Left ventricle myocardium inferior (tissue), 1 donor: ENCODE measurements at regions not wholly inside any gene's neighbourhood (a gene's known extent, or its start where the extent isn't known, plus 50 kb on each side); places are given as distances from the start of the nearest gene placed in this dataset.

Source experiments
- DNase-seq: peaks from one replicate; pipeline ENCODE4 v3.0.0-alpha.2; 2020
- H3K27ac ChIP-seq: fragments of 200-600 bp; replicated peaks from 2 replicates; pipeline ENCODE4 v1.8.0; 2021
- H3K27me3 ChIP-seq: fragments of 200-600 bp; 2 replicates; pipeline ENCODE4 v1.8.0; 2021; ENCODE audit warnings: low read depth
- H3K36me3 ChIP-seq: fragments of 200-600 bp; 2 replicates; pipeline ENCODE4 v1.8.0; 2021
- H3K4me1 ChIP-seq: fragments of 200-600 bp; 2 replicates; pipeline ENCODE4 v1.8.0; 2021
- H3K4me3 ChIP-seq: fragments of 200-600 bp; 2 replicates; pipeline ENCODE4 v1.8.0; 2021; ENCODE audit warnings: mild to moderate bottlenecking, moderate library complexity
- H3K9me3 ChIP-seq: fragments of 200-600 bp; replicated peaks from 2 replicates; pipeline ENCODE4 v1.8.0; 2021
- intact Hi-C: fragments of 100-400 bp; cut with micrococcal nuclease; formaldehyde crosslinking; loops from one replicate; pipeline ENCODE4 v1.11.0; 2022
- TF ChIP-seq, protein P1 (sequence below): fragments of 200-600 bp; IDR thresholded peaks from 2 replicates; pipeline ENCODE4 v1.8.0; 2021; ENCODE audit warnings: antibody characterized with exemption, mild to moderate bottlenecking, borderline replicate concordance
- donor health status: DM: no; HTN: yes; CAD: no; lungs with severe emphysema.

DNA sequence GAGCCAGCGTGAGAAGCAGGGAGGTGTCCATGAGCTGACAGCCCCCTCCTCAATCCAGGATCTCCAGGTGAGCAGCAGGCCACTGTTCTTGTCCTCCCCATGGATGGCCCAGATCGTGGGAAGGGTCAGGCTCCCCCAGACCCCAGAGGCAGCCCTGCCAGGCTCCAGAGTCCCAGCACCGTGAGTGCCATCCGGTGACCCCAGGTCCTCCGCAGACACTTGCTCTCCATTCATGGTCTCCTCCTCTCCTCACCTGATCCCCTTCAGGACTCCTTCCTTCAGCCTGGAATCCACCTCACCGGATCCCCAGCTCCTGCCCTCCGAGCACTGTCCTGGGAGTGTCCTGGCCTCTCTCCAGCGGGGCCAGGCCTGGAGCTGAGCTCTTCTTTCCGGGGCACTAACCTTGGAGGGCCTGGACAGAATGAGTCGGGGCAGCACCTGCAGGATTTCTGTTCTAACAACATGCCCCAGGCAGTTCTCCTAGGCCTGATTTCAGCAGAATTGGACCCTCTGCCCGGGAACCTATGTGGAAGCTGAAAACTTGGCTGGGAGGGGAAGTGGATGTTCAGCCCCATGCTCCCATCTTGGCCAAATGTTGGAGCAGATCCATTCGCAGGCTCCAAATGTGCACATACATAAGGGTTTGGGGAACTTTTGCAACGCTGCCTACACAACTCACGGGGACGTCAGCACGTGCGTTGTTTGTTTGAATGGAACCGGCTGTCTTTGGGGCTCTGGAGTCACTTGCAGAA is 341.6 kb upstream of the SFSWAP start:
- H3K27me3 ChIP-seq = peaks cover 38% of the 10 kb centered on the region
- intact Hi-C loops = no loop called here
- H3K9me3 ChIP-seq = no peaks in the 10 kb centered on the region
- peak; percentile 2 for DNase-seq
- H3K4me3 ChIP-seq = no peak overlapping the region
- no peaks in the 10 kb centered on the region for H3K36me3 ChIP-seq
- TF ChIP-seq, protein P1, sequence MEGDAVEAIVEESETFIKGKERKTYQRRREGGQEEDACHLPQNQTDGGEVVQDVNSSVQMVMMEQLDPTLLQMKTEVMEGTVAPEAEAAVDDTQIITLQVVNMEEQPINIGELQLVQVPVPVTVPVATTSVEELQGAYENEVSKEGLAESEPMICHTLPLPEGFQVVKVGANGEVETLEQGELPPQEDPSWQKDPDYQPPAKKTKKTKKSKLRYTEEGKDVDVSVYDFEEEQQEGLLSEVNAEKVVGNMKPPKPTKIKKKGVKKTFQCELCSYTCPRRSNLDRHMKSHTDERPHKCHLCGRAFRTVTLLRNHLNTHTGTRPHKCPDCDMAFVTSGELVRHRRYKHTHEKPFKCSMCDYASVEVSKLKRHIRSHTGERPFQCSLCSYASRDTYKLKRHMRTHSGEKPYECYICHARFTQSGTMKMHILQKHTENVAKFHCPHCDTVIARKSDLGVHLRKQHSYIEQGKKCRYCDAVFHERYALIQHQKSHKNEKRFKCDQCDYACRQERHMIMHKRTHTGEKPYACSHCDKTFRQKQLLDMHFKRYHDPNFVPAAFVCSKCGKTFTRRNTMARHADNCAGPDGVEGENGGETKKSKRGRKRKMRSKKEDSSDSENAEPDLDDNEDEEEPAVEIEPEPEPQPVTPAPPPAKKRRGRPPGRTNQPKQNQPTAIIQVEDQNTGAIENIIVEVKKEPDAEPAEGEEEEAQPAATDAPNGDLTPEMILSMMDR = no peak
- H3K27ac ChIP-seq = no peak overlapping the region
- H3K4me1 ChIP-seq = no peaks in the 10 kb centered on the region

DNA sequence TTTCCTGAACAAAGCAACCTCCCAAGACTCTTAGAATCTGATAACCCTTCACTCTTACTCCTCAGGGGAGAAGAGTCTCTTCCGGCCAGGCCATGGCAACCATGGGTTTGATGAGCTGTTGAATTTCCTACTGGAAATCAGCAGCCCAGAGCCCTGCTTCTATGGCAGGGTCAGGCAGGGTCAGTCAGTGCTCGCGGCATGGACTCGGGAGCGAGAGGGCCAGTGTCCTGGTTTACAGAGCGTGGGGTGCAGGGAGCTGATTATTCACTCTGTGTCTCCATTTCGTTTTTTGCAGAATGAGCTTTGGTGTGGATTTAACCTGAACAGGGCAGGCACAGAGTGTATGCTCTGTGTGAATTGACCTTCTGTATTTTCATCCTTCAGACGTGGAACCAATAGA is 340.6 kb upstream of the SFSWAP start:
- intact Hi-C loops = no loop called here
- Histone ChIP-seq H3K27me3 (peaks cover 28% of the 10 kb centered on the region), H3K36me3 (no peaks in the 10 kb centered on the region), H3K27ac (no peak overlapping the region), H3K4me3 (no peak overlapping the region), H3K4me1 (no peaks in the 10 kb centered on the region), H3K9me3 (no peaks in the 10 kb centered on the region)
- TF ChIP-seq, protein P1 = no peak
- DNase-seq = no peak

DNA sequence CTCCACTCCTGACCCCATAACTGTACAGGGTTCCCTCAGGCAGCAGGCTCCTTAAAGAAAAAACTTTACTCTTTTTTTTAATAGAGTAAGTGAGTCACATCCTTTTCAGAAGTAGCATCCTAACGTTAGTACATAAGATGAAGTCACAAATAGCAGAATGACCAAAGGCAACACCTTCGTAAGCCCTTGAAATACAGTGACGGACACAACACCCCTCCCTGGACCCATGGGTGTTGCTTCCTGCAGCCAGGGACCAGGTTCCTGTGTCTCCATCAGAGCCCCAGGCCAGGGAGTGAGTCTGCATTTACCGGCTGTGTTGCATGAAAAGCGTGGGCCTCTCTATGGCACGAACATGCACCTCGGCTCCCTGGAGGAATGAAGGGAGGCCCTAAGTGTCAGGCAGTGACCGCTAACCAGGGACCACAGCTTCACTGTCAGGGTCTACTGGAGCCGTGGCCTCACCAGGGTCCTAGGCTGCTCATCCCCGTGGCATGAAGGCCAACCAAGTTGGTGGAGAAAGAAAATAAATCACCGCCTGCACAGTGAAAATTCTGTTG is 340.0 kb upstream of the SFSWAP start:
- no peak for DNase-seq
- TF ChIP-seq, protein P1 = no peak
- no peaks in the 10 kb centered on the region for H3K4me1 ChIP-seq
- peaks cover 25% of the 10 kb centered on the region for H3K27me3 ChIP-seq
- H3K27ac ChIP-seq = no peak overlapping the region
- no peaks in the 10 kb centered on the region for H3K9me3 ChIP-seq
- intact Hi-C loops = no loop called here
- no peak overlapping the region for H3K4me3 ChIP-seq
- H3K36me3 ChIP-seq = no peaks in the 10 kb centered on the region

DNA sequence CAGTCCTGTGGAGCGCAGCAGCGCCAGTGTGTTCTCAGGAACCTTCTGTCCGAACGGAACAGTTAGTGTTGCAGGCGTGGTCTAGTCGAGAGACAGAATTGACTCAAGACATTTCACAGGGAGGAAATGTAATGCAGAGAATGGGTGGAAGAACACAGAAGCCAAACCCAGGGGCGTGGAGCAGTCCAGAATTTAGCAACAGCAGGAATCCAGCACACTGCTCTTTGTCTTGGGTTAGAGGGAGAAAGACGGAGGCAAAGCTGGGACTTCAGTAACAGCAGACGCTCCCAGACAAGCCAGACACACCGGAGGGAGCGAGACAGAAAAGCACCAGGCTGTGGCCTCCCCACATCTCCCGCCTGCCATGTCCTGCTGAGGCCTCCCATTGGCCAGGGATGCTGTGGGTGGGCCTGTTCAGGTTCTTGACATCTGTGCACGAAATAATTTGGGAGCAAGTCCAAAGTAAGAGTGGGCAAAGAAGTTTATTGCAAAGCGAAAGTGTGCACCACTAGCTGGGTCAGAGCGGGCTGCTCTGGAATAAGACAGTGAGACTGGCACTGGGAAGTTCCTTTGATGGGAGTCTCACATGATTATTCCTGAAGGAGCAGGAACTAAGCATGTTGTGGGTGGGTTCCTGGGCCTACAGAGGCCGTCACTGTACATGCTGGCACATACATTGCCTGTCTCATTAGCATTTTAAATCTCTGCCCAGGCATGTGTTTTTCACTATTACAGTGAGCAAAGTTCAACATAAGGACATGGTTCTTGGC is 339.3 kb upstream of the SFSWAP start:
- no peaks in the 10 kb centered on the region for H3K9me3 ChIP-seq
- no peaks in the 10 kb centered on the region for H3K36me3 ChIP-seq
- TF ChIP-seq, protein P1 = no peak
- intact Hi-C loops = no loop called here
- H3K27ac ChIP-seq = no peak overlapping the region
- no peak for DNase-seq
- H3K4me1 ChIP-seq = no peaks in the 10 kb centered on the region
- no peak overlapping the region for H3K4me3 ChIP-seq
- H3K27me3 ChIP-seq = peaks cover 22% of the 10 kb centered on the region

DNA sequence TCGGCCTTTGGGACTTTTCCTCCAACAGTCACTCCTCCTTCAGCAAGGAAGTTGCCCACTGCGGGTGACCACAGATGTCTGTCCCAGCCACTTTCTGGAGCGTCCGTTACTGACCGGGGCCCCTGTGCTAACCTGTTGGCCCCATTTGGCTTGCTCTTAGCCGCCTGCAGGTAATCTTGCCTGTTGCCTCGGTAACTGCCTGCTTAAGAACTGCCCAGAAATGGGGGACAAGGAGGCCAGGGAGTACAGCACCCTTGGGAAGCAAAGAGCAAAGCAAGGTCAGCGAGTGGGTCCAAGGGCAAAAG is 338.8 kb upstream of the SFSWAP start:
- intact Hi-C loops = no loop called here
- no peaks in the 10 kb centered on the region for H3K36me3 ChIP-seq
- no peak for DNase-seq
- TF ChIP-seq, protein P1 = no peak
- H3K4me1 ChIP-seq = no peaks in the 10 kb centered on the region
- H3K27ac ChIP-seq = no peak overlapping the region
- H3K9me3 ChIP-seq = no peaks in the 10 kb centered on the region
- H3K27me3 ChIP-seq = peaks cover 24% of the 10 kb centered on the region
- no peak overlapping the region for H3K4me3 ChIP-seq
